OCI-LY7 (cell line): ENCODE measurements at regions not wholly inside any gene's neighbourhood (a gene's known extent, or its start where the extent isn't known, plus 50 kb on each side); places are given as distances from the start of the nearest gene placed in this dataset.

ENCODE experiments used
- BruUV-seq: library from RNA; stranded (reverse); fragments of 400-500 nt; replicated peaks from 2 replicates; lab custom pipeline; 2021; lab: Mats Ljungman, UMichigan
- CTCF ChIA-PET: fragments of 300-600 bp; sonication (Branson Sonifier 250); formaldehyde crosslinking; loops from one replicate; lab custom pipeline; 2022; ENCODE audit warnings: antibody characterized with exemption; ENCODE audit not compliant: unreplicated experiment; lab: Charles Lee
- POLR2A ChIA-PET: fragments of 300-600 bp; sonication (Branson Sonifier 250); formaldehyde crosslinking; loops from one replicate; lab custom pipeline; 2022; ENCODE audit warnings: antibody characterized with exemption; lab: Charles Lee
- DNase-seq: peaks from one replicate; pipeline ENCODE4 v3.0.0-alpha.2; 2015; ENCODE audit warnings: low spot score
- H2AFZ ChIP-seq: fragments of 200-600 bp; sonication (generic), shearing (Covaris generic); 2 replicates; pipeline ENCODE4 v1.6.1; 2014; ENCODE audit warnings: mild to moderate bottlenecking, antibody characterized with exemption, low read length, moderate library complexity
- H3K27ac ChIP-seq: fragments of 200-600 bp; sonication (generic); 2 replicates; pipeline ENCODE4 v1.5.1; 2014; ENCODE audit warnings: mixed run types, low read depth, mild to moderate bottlenecking, moderate library complexity, low read length, inconsistent platforms; ENCODE audit not compliant: poor library complexity, severe bottlenecking
- H3K36me3 ChIP-seq: fragments of 200-600 bp; sonication (generic); 2 replicates; pipeline ENCODE4 v1.6.1; 2014; ENCODE audit warnings: mild to moderate bottlenecking, antibody characterized with exemption, low read length, moderate library complexity, mixed read lengths; ENCODE audit not compliant: insufficient read depth
- H3K4me1 ChIP-seq: fragments of 200-600 bp; sonication (generic); 2 replicates; pipeline ENCODE4 v1.5.1; 2014; ENCODE audit warnings: mild to moderate bottlenecking, low read length; ENCODE audit not compliant: insufficient read depth, poor library complexity, severe bottlenecking
- H3K4me2 ChIP-seq: fragments of 200-600 bp; sonication (generic); 2 replicates; pipeline ENCODE4 v1.6.1; 2014; ENCODE audit warnings: mild to moderate bottlenecking, low read length
- H3K4me3 ChIP-seq: fragments of 200-600 bp; sonication (generic); 2 replicates; pipeline ENCODE4 v1.5.1; 2014; ENCODE audit warnings: mild to moderate bottlenecking, low read depth, low read length; ENCODE audit not compliant: poor library complexity, severe bottlenecking
- H3K79me2 ChIP-seq: fragments of 200-600 bp; sonication (generic); 2 replicates; pipeline ENCODE4 v1.6.1; 2016; ENCODE audit warnings: low read depth, mild to moderate bottlenecking, low read length, moderate library complexity, mixed read lengths; ENCODE audit not compliant: insufficient read depth
- H3K9me2 ChIP-seq: fragments of 200-600 bp; sonication (generic); 2 replicates; pipeline ENCODE4 v1.6.1; 2016; ENCODE audit warnings: mild to moderate bottlenecking, low read length, mixed read lengths; ENCODE audit not compliant: insufficient read depth
- H3K9me3 ChIP-seq: fragments of 200-600 bp; sonication (generic); 2 replicates; pipeline ENCODE4 v1.6.1; 2014; ENCODE audit warnings: mild to moderate bottlenecking, mixed run types, low read length, mixed read lengths
- H4K20me1 ChIP-seq: fragments of 200-600 bp; sonication (generic); 2 replicates; pipeline ENCODE4 v1.6.1; 2014; ENCODE audit warnings: mild to moderate bottlenecking, antibody characterized with exemption, low read length, moderate library complexity, mixed read lengths; ENCODE audit not compliant: insufficient read depth
- CTCF ChIP-seq: fragments of 200-600 bp; sonication (generic); conservative IDR thresholded peaks from 2 replicates; pipeline ENCODE4 v1.5.1; 2014; ENCODE audit warnings: mild to moderate bottlenecking, antibody characterized with exemption, low read length, moderate library complexity, mixed read lengths
- EZH2phosphoT487 ChIP-seq: fragments of 200-600 bp; sonication (generic); IDR thresholded peaks from 2 replicates; pipeline ENCODE4 v1.6.1; 2018; ENCODE audit warnings: low read depth, borderline replicate concordance, mild to moderate bottlenecking, mixed run types, antibody characterized with exemption, low read length, moderate library complexity, mixed read lengths
- intact Hi-C: fragments of 100-400 bp; cut with micrococcal nuclease; formaldehyde crosslinking; loops from one replicate; pipeline ENCODE4 v1.10.0; 2022; ENCODE audit not compliant: unreplicated experiment

DNA sequence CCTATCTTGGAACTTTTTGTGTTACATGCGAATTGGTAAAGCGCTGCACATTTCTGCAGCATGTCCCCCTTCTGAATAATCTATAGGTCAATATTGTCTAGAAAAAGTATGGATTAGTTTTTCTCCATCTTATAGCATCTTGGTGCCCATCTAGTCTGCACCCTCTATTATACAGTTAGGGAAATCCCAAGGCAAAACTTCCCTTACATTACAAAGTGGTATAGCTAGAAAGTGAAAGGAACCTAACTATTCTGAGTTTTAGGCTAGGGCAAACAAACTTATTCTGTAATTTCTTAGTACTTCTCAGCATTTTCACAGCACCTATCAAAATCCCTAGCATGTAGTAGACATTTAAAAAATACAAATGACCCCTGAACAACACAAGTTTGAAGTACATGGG is 133.5 kb upstream of the CCDC28A start:
- H3K79me2 ChIP-seq: no peaks in the 10 kb centered on the region
- H3K4me3 ChIP-seq: no peak overlapping the region
- H3K4me2 ChIP-seq: no peak overlapping the region
- ChIA-PET POLR2A (interaction anchor here (0.6 to 0.7 kb wide), 3 partner anchors 79 to 96 kb away, joined by 3 to 7 read pairs (median 3); no protein-coding TSS in a partner anchor), CTCF (interaction anchor here (0.5 to 0.9 kb wide), 2 partner anchors 11 to 93 kb away, joined by 3 to 4 read pairs; no protein-coding TSS in a partner anchor)
- TF ChIP-seq CTCF (no peak), EZH2phosphoT487 (no peak)
- intact Hi-C loops: no loop called here
- no peak for DNase-seq
- no peak overlapping the region for H2AFZ ChIP-seq
- no peaks in the 10 kb centered on the region for H4K20me1 ChIP-seq
- no peaks in the 10 kb centered on the region for H3K9me2 ChIP-seq
- BruUV-seq: no TSS peak
- no peaks in the 10 kb centered on the region for H3K36me3 ChIP-seq
- no peak overlapping the region for H3K27ac ChIP-seq
- H3K9me3 ChIP-seq: no peaks in the 10 kb centered on the region
- no peaks in the 10 kb centered on the region for H3K4me1 ChIP-seq

- H4K20me1 ChIP-seq: no peaks in the 10 kb centered on the region
- H3K36me3 ChIP-seq: no peaks in the 10 kb centered on the region
- H3K9me2 ChIP-seq: no peaks in the 10 kb centered on the region
- no peaks in the 10 kb centered on the region for H3K9me3 ChIP-seq
- no peak overlapping the region for H3K4me3 ChIP-seq
- no peak overlapping the region for H2AFZ ChIP-seq
- intact Hi-C loops: no loop called here
- CTCF ChIA-PET: no interaction called here
- H3K79me2 ChIP-seq: no peaks in the 10 kb centered on the region
- TF ChIP-seq EZH2phosphoT487: no peak
- no peak for TF ChIP-seq CTCF
- POLR2A ChIA-PET: interaction anchor here (0.7 kb wide), 1 partner anchor 1211 kb away, joined by 3 read pairs; no protein-coding TSS in a partner anchor
- H3K4me2 ChIP-seq: no peak overlapping the region
- BruUV-seq: no TSS peak
- no peaks in the 10 kb centered on the region for H3K4me1 ChIP-seq
- no peak for DNase-seq
- H3K27ac ChIP-seq: no peak overlapping the region
Measured at GRCh38 chr6:138643210-138643609, 130.4 kb upstream of the CCDC28A start.

- intact Hi-C loops: no loop called here
- no peaks in the 10 kb centered on the region for H3K36me3 ChIP-seq
- DNase-seq: no peak
- CTCF ChIA-PET: no interaction called here
- no peaks in the 10 kb centered on the region for H3K79me2 ChIP-seq
- H3K4me1 ChIP-seq: no peaks in the 10 kb centered on the region
- H2AFZ ChIP-seq: no peak overlapping the region
- H3K4me2 ChIP-seq: no peak overlapping the region
- no peaks in the 10 kb centered on the region for H3K9me3 ChIP-seq
- POLR2A ChIA-PET: interaction anchor here (0.7 to 1.1 kb wide), 2 partner anchors 52 to 343 kb away, joined by 3 to 4 read pairs; no protein-coding TSS in a partner anchor
- H3K27ac ChIP-seq: no peak overlapping the region
- no peaks in the 10 kb centered on the region for H4K20me1 ChIP-seq
- TF ChIP-seq EZH2phosphoT487: no peak
- TF ChIP-seq CTCF: no peak
- H3K4me3 ChIP-seq: no peak overlapping the region
- H3K9me2 ChIP-seq: no peaks in the 10 kb centered on the region
- no TSS peak for BruUV-seq
Measured at GRCh38 chr6:138645976-138646640, 127.5 kb upstream of the CCDC28A start.
